GM21528 (cell line): ENCODE measurements at regions not wholly inside any gene's neighbourhood (a gene's known extent, or its start where the extent isn't known, plus 50 kb on each side); places are given as distances from the start of the nearest gene placed in this dataset.
"Not testable (repeated sequence)": the region's sequence is repeated elsewhere in the genome, so short reads cannot be mapped to it uniquely, and the experiment has no call there.

ENCODE experiments used
- ATAC-seq: cut with Tn5 transposase; IDR thresholded peaks from one replicate; pipeline ENCODE4 v1.9.1; 2021; ENCODE audit warnings: mild to moderate bottlenecking, moderate library complexity; ENCODE audit not compliant: unreplicated experiment, low FRiP score

DNA sequence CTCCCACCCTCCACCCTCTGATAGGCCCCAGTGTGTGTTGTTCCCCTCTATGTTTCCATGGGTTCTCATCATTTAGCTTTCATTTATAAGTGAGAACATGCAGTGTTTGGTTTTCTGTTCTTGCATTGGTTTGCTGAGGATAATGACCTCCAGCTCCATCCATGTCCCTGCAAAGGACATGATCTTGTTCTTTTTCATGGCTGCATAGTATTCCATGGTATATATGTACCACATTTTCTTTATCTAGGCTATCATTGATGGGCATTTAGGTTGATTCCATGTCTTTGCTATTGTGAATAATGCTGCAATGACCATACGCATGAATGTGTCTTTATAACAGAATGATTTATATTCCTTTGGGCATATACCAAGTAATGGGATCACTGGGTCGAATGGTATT is 59.1 kb upstream of the STC2 start:
- ATAC-seq = not testable (repeated sequence)

DNA sequence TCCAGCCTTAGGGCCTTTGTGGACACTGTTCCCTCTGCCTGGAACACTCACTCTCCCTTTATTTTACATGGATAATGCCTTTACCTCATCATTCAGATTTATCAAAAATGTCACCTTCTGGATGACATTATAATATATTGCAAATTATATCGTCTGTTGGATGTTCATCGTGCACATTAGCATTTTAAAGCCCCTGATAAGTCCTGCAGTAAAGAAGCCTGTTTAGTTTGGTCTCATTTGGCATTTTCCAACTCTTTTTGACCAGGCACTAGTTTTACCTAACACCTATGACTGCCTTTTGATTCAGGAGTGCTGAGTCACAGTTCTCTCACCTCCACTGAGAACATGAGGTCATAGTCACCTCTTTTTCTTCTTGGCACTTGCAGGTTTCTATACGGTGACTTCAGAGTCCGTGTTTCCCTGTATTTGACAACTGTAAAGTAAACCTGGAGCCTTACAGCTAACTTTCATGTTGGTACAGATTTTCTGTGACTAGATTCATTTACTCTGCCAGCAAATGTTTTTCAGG is 57.7 kb upstream of the STC2 start:
- no peak for ATAC-seq

DNA sequence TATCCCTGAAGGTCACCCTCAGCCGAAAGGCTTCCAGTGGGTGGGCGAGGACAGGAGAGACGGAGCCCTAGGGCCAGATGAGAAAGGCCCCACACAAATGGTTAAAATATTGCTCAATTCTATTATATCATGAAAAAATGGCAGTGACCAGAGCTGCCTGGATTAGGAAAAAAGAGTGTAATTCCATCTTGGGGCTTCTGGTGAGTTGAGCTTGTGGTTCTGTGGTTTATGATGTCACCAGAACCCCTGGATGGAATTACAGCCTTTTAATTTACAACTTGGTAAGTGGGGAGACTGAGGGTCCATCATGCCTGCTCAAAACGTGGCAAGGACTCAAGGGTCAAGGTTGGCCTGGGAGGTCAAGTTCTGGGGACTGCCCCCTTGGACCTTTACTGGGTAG is 55.5 kb upstream of the STC2 start:
- no peak for ATAC-seq

DNA sequence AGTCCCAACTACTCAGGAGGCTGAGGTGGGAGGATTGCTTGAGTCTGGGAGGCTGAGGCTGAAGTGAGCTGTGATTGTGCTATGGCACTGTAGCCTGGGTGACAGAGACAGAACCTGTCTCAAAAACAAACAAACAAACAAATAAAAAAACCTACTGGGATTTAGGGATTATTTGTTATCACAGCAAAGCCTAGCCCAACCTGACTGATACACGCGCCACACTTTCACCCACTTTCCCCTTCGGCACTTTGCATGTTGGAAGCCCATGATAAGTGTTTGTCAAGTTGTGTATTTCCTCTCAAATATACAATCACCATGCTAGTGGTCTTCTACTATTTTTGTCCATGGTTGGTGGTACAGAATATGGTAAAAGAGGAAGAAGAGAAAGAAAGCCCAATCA is 50.5 kb upstream of the STC2 start:
- ATAC-seq = no peak
